ENCODE measurements at regions not wholly inside any gene's neighbourhood (a gene's known extent, or its start where the extent isn't known, plus 50 kb on each side); places are given as distances from the start of the nearest gene placed in this dataset.
"Not testable (repeated sequence)": the region's sequence is repeated elsewhere in the genome, so short reads cannot be mapped to it uniquely, and the experiment has no call there.

DNA sequence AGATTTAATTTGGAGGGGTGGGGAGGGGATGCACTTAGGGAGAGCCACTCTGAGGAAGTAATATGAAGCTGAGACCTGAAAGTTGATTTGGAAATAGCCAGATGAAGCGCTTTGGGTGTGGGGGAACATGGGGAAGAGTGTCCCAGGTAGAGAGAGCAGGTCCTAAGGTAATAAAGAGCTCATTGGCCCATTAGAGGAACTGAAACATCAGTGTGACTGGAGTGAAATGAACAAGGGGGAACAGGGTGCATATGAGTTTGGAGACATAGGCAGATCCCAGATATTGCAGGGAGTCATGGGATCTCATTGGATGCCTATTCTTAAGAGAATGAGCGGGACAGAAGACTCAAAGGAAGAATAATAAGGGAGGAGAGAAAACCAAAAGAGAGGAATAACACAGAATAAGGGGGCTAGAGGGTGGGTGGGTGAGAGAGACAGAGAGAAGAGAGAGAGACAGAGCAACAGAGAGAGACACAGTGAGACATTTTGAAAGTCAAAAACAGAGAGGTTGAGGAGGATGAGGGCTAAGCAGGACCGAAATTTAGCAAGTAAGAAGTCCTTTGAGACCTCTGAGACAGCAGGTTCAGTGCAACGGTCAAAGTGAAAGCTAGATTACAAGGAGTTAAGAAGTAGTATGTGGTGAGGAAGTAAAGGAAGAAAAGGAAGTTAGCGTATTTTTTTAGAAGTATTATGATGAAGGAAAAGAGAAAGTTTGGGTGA, 54.1 kb upstream of the NOTCH2NLA start:
- DNase-seq (ENCODE audit: low spot score) = not testable (repeated sequence)

GRCh38 chr1:146281522-146281921, 52.7 kb upstream of the NOTCH2NLA start:
- not testable (repeated sequence) for DNase-seq (ENCODE audit: low spot score)

DNA sequence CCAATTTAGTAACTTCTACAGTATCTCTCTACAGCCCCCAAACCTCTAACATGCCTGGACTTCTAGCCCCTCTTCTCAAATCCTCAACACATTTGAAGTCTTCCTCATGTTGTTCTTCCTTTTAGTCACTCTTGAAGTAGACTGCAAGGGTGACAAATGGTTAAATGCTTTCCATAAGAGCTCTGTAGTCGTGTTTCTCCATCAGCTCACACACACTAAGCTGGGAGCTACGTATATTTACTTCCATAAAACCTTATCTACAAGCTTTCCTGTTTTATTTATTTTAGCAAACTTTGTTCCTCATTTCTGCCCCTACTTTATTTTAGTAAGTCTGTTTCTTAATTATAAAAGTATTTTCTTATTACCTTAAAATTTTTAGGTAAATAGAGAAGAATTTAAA, 49.9 kb upstream of the NOTCH2NLA start:
- not testable (repeated sequence) for DNase-seq (ENCODE audit: low spot score)

Data from HuH-7 (cell line).